GM18505 (cell line): ENCODE measurements at regions not wholly inside any gene's neighbourhood (a gene's known extent, or its start where the extent isn't known, plus 50 kb on each side); places are given as distances from the start of the nearest gene placed in this dataset.

Source experiments
- ATAC-seq: cut with Tn5 transposase; IDR thresholded peaks from one replicate; pipeline ENCODE4 v1.9.1; 2021; ENCODE audit not compliant: unreplicated experiment
- POLR2A ChIP-seq: IDR thresholded peaks from 4 replicates; pipeline ENCODE4 v1.6.1; 2011; ENCODE audit warnings: borderline replicate concordance; ENCODE audit not compliant: insufficient read depth, insufficient read length; ENCODE audit errors: extremely low read depth

- TF ChIP-seq POLR2A: no peak
- no peak for ATAC-seq
Observed at GRCh38 chr20:19823971-19824370, 65.9 kb downstream of the RIN2 start.

GRCh38 chr20:19824861-19825260, 66.8 kb downstream of the RIN2 start:
- no peak for ATAC-seq
- no peak for TF ChIP-seq POLR2A

GRCh38 chr20:19826179-19826914, 68.3 kb downstream of the RIN2 start:
- no peak for TF ChIP-seq POLR2A
- no peak for ATAC-seq

- TF ChIP-seq POLR2A: no peak
- ATAC-seq: peak; percentile 19
Observed at GRCh38 chr20:19827818-19828217, 69.8 kb downstream of the RIN2 start.

- no peak for TF ChIP-seq POLR2A
- ATAC-seq: peak; percentile 92
Observed at GRCh38 chr20:19828232-19828631, 70.2 kb downstream of the RIN2 start.

GRCh38 chr20:19830211-19830785, 72.2 kb downstream of the RIN2 start:
- no peak for ATAC-seq
- TF ChIP-seq POLR2A: no peak

- no peak for TF ChIP-seq POLR2A
- ATAC-seq: no peak
Observed at GRCh38 chr20:19832875-19833274, 74.8 kb downstream of the RIN2 start.

GRCh38 chr20:19833395-19833794, 75.3 kb downstream of the RIN2 start:
- no peak for TF ChIP-seq POLR2A
- no peak for ATAC-seq

GRCh38 chr20:19834287-19834686, 76.2 kb downstream of the RIN2 start:
- no peak for TF ChIP-seq POLR2A

GRCh38 chr20:19834783-19835182, 76.7 kb downstream of the RIN2 start:
- TF ChIP-seq POLR2A: no peak
- no peak for ATAC-seq

More at GRCh38 chr20:19834287-19834686, 76.2 kb downstream of the RIN2 start:
- no peak for ATAC-seq

GRCh38 chr20:19835533-19836222, 77.6 kb downstream of the RIN2 start:
- ATAC-seq: no peak
- no peak for TF ChIP-seq POLR2A

GRCh38 chr20:19838468-19838867, 80.4 kb downstream of the RIN2 start:
- no peak for ATAC-seq
- TF ChIP-seq POLR2A: no peak

GRCh38 chr20:19839053-19839452, 81.0 kb downstream of the RIN2 start:
- no peak for ATAC-seq
- no peak for TF ChIP-seq POLR2A
